Endothelial cell of umbilical vein (primary cell): ENCODE measurements at regions not wholly inside any gene's neighbourhood (a gene's known extent, or its start where the extent isn't known, plus 50 kb on each side); places are given as distances from the start of the nearest gene placed in this dataset.

Source experiments
- BruUV-seq: library from RNA; stranded (reverse); fragments of 400-500 nt; replicated peaks from 2 replicates; lab custom pipeline; 2021; lab: Mats Ljungman, UMichigan
- CTCF ChIA-PET: fragments of 300-600, 350-600 bp; sonication (Branson Sonifier 250); formaldehyde crosslinking; loops from one replicate; lab custom pipeline; 2021; ENCODE audit warnings: antibody characterized with exemption, inconsistent platforms; lab: Charles Lee
- POLR2A ChIA-PET: fragments of 300-600, 350-600 bp; sonication (Branson Sonifier 250); formaldehyde crosslinking; loops from one replicate; lab custom pipeline; 2021; ENCODE audit warnings: antibody characterized with exemption, inconsistent platforms; lab: Charles Lee
- DNase-seq: peaks from one replicate; pipeline ENCODE4 v3.0.0-alpha.2; 2011; ENCODE audit warnings: low read depth, low spot score
- FAIRE-seq: peaks from 2 replicates; lab custom pipeline; 2011; peaks lifted over from hg19 to GRCh38; lab: Jason Lieb, UNC
- H2AFZ ChIP-seq: 2 replicates; pipeline ENCODE4 v1.6.0; 2012; ENCODE audit warnings: low read depth, low read length, control low read depth, inconsistent platforms
- H3K27ac ChIP-seq: 2 replicates; pipeline ENCODE4 v1.5.1; 2011; ENCODE audit warnings: low read depth, mild to moderate bottlenecking, control low read depth, low read length, moderate library complexity; ENCODE audit not compliant: insufficient read depth
- H3K27me3 ChIP-seq, 2 experiments: 2 replicates each; pipeline versions ENCODE4 v1.6.0 to v1.6.1; 2011; ENCODE audit warnings: low read length in 2 of 2, mixed read lengths in 1 of 2; ENCODE audit not compliant: control insufficient read depth in 2 of 2, insufficient read depth in 2 of 2
- H3K36me3 ChIP-seq, 2 experiments: 2 replicates in 1 of 2; 3 replicates in 1 of 2; pipeline ENCODE4 v1.5.1; 2011; ENCODE audit warnings: low read length in 2 of 2, mild to moderate bottlenecking in 1 of 2, moderate library complexity in 1 of 2; ENCODE audit not compliant: control insufficient read depth in 2 of 2, insufficient read depth in 2 of 2; ENCODE audit errors: extremely low read depth in 1 of 2
- H3K4me1 ChIP-seq: 3 replicates; pipeline ENCODE4 v1.5.1; 2011; ENCODE audit warnings: mild to moderate bottlenecking, low read length; ENCODE audit not compliant: control insufficient read depth, insufficient read depth; ENCODE audit errors: extremely low read depth
- H3K4me2 ChIP-seq: 2 replicates; pipeline ENCODE4 v1.6.1; 2011; ENCODE audit warnings: low read length, control low read depth, mixed read lengths; ENCODE audit not compliant: insufficient read depth
- H3K4me3 ChIP-seq, 3 experiments: fragments of 200-600 bp in 1 of 3; sonication (generic), shearing (Covaris generic) in 1 of 3; replicated peaks in 1 of 3; 2 replicates each; pipeline ENCODE4 v1.5.1; 2011 to 2016; ENCODE audit warnings: control low read depth in 3 of 3, low read length in 3 of 3, mild to moderate bottlenecking in 2 of 3, inconsistent platforms in 1 of 3, low read depth in 1 of 3, moderate library complexity in 1 of 3; ENCODE audit not compliant: insufficient read depth in 1 of 3
- H3K79me2 ChIP-seq: 2 replicates; pipeline ENCODE4 v1.6.0; 2012; ENCODE audit warnings: low read length, inconsistent platforms; ENCODE audit not compliant: control insufficient read depth, insufficient read depth
- H3K9ac ChIP-seq: replicated peaks from 2 replicates; pipeline ENCODE3; 2011; ENCODE audit warnings: low read length, control low read depth; ENCODE audit not compliant: insufficient read depth; ENCODE audit errors: extremely low read depth
- H3K9me1 ChIP-seq: replicated peaks from 3 replicates; pipeline ENCODE4 v1.6.0; 2011; ENCODE audit warnings: mild to moderate bottlenecking, low read length; ENCODE audit not compliant: control insufficient read depth, insufficient read depth; ENCODE audit errors: extremely low read depth
- H3K9me3 ChIP-seq: replicated peaks from 2 replicates; pipeline ENCODE4 v1.5.1; 2012; ENCODE audit warnings: low read length, inconsistent platforms; ENCODE audit not compliant: control insufficient read depth, insufficient read depth
- H4K20me1 ChIP-seq: replicated peaks from 2 replicates; pipeline ENCODE3; 2011; ENCODE audit warnings: mild to moderate bottlenecking, low read length; ENCODE audit not compliant: control insufficient read depth, insufficient read depth; ENCODE audit errors: extremely low read depth
- EZH2 ChIP-seq: IDR thresholded peaks from 2 replicates; pipeline ENCODE4 v1.6.1; 2012; ENCODE audit warnings: borderline replicate concordance, low read depth, mild to moderate bottlenecking, moderate library complexity, low read length, inconsistent platforms; ENCODE audit not compliant: severe bottlenecking
- FOS ChIP-seq: IDR thresholded peaks from 2 replicates; pipeline ENCODE4 v1.6.1; 2011; ENCODE audit warnings: mild to moderate bottlenecking, low read length, moderate library complexity, borderline replicate concordance; ENCODE audit not compliant: insufficient read depth
- GATA2 ChIP-seq: IDR thresholded peaks from 2 replicates; pipeline ENCODE4 v1.7.0; 2011; ENCODE audit warnings: low read depth, mild to moderate bottlenecking, moderate library complexity, mixed read lengths, low read length; ENCODE audit not compliant: insufficient read length, insufficient read depth
- MAX ChIP-seq: IDR thresholded peaks from 2 replicates; pipeline ENCODE4 v1.6.1; 2011; ENCODE audit not compliant: insufficient read depth, insufficient read length
- MYC ChIP-seq: IDR thresholded peaks from one replicate; pipeline ENCODE4 v1.6.1; 2011; ENCODE audit warnings: mild to moderate bottlenecking, low read depth, low read length
- POLR2A ChIP-seq: IDR thresholded peaks from 2 replicates; pipeline ENCODE4 v1.6.1; 2012; ENCODE audit warnings: low read depth, mild to moderate bottlenecking, control low read depth, low read length
- POLR2AphosphoS5 ChIP-seq: IDR thresholded peaks from 2 replicates; pipeline ENCODE4 v1.6.1; 2012; ENCODE audit warnings: low read depth, mild to moderate bottlenecking, control low read depth, low read length, moderate library complexity; ENCODE audit not compliant: insufficient read depth
- dilution Hi-C: fragments of 300-500 bp; cut with MboI; formaldehyde crosslinking; loops from one replicate; pipeline ENCODE4 v1.15.0; 2019; ENCODE audit warnings: low sequenced_read_pairs; ENCODE audit not compliant: extremely low pct_ligation_motif_present
- intact Hi-C: fragments of 100-400 bp; cut with micrococcal nuclease; formaldehyde crosslinking; loops from one replicate; pipeline ENCODE4 v1.10.0; 2022

- TF ChIP-seq MAX (no peak), MYC (no peak), POLR2A (no peak), EZH2 (no peak), GATA2 (peak; percentile 93)
- peak; percentile 92 for FAIRE-seq
- H3K4me2 ChIP-seq, result peak overlapping the region; percentile 72
- intact Hi-C loops, result loop anchor here (1.0 to 10.0 kb wide), 3 partner anchors 51 to 695 kb away; no protein-coding TSS in a partner anchor
- dilution Hi-C loops, result no loop called here
- ChIA-PET CTCF (interaction anchor here (0.7 to 4.9 kb wide), 9 partner anchors 10 to 312 kb away, joined by 3 to 56 read pairs (median 4); no protein-coding TSS in a partner anchor), POLR2A (interaction anchor here (1.5 kb wide), 1 partner anchor 308 kb away, joined by 10 read pairs; the partner anchor contains the start of gene AHR)
- H3K9ac ChIP-seq, result no peak overlapping the region
- no peaks in the 10 kb centered on the region for H3K79me2 ChIP-seq
- no peaks in the 10 kb centered on the region for H3K36me3 ChIP-seq
- no peaks in the 10 kb centered on the region for H3K9me1 ChIP-seq
- BruUV-seq, result no TSS peak
- peaks cover 13% of the 10 kb centered on the region for H3K4me1 ChIP-seq
- H4K20me1 ChIP-seq, result no peaks in the 10 kb centered on the region
- H3K27me3 ChIP-seq, result no peaks in the 10 kb centered on the region
- peak; percentile 93 for DNase-seq
- peak overlapping the region; percentile 4 for H3K27ac ChIP-seq
- no peaks in the 10 kb centered on the region for H3K9me3 ChIP-seq
- peak overlapping the region in 1 of 3 experiments; percentile 55 for H3K4me3 ChIP-seq
- H2AFZ ChIP-seq, result peak overlapping the region; percentile 81
These were observed 108.1 kb upstream of the AGR3 start for GRCh38 chr7:16989811-16990413.

- Histone ChIP-seq H3K4me2 (no peak overlapping the region), H3K9ac (no peak overlapping the region), H3K9me1 (no peaks in the 10 kb centered on the region), H4K20me1 (no peaks in the 10 kb centered on the region), H3K27me3 (no peaks in the 10 kb centered on the region), H3K79me2 (no peaks in the 10 kb centered on the region), H2AFZ (no peak overlapping the region), H3K36me3 (no peaks in the 10 kb centered on the region), H3K4me1 (peaks cover 13% of the 10 kb centered on the region), H3K9me3 (no peaks in the 10 kb centered on the region), H3K27ac (no peak overlapping the region), H3K4me3 (no peak overlapping the region)
- DNase-seq, result no peak
- intact Hi-C loops, result no loop called here
- no peak for TF ChIP-seq FOS
- TF ChIP-seq GATA2, result no peak
- no peak for TF ChIP-seq MYC
- no peak for TF ChIP-seq POLR2AphosphoS5
- no peak for TF ChIP-seq MAX
- FAIRE-seq, result no peak
- no TSS peak for BruUV-seq
- POLR2A ChIA-PET, result no interaction called here
- dilution Hi-C loops, result no loop called here
- CTCF ChIA-PET, result no interaction called here
These were observed 109.8 kb upstream of the AGR3 start for GRCh38 chr7:16991551-16991950.
